Liver (tissue), 8 donors: ENCODE measurements at regions not wholly inside any gene's neighbourhood (a gene's known extent, or its start where the extent isn't known, plus 50 kb on each side); places are given as distances from the start of the nearest gene placed in this dataset.

Experiments
- DNase-seq: peaks from one replicate; pipeline ENCODE4 v3.0.0-alpha.2; 2017; ENCODE audit warnings: low spot score
- H3K27ac ChIP-seq, 2 donors: one replicate each; pipeline ENCODE4 v1.7.0; 2013; ENCODE audit warnings: inconsistent platforms in 2 of 2, low read length in 2 of 2, control low read depth in 1 of 2, low read depth in 1 of 2, mild to moderate bottlenecking in 1 of 2
- H3K27me3 ChIP-seq, 4 donors: one replicate each; pipeline versions ENCODE4 v1.6.1 to v1.7.0; 2013; ENCODE audit warnings: low read length in 3 of 4, inconsistent platforms in 1 of 4, mild to moderate bottlenecking in 1 of 4, moderate library complexity in 1 of 4; ENCODE audit not compliant: control insufficient read depth in 4 of 4, insufficient read depth in 4 of 4
- H3K36me3 ChIP-seq, 4 donors: one replicate each; pipeline versions ENCODE4 v1.6.1 to v1.7.0; 2013; ENCODE audit warnings: low read length in 3 of 4, mild to moderate bottlenecking in 3 of 4, low read depth in 1 of 4, moderate library complexity in 1 of 4; ENCODE audit not compliant: control insufficient read depth in 4 of 4, insufficient read depth in 3 of 4
- H3K4me1 ChIP-seq, 4 donors: one replicate each; pipeline versions ENCODE4 v1.6.1 to v1.7.0; 2013; ENCODE audit warnings: low read length in 3 of 4, mild to moderate bottlenecking in 3 of 4, moderate library complexity in 1 of 4; ENCODE audit not compliant: control insufficient read depth in 4 of 4, insufficient read depth in 4 of 4
- H3K4me3 ChIP-seq, 3 donors: one replicate each; pipeline versions ENCODE4 v1.6.1 to v1.7.0; 2013; ENCODE audit warnings: low read length in 3 of 3, control low read depth in 1 of 3, low read depth in 1 of 3, mild to moderate bottlenecking in 1 of 3
- H3K9ac ChIP-seq, 2 donors: one replicate each; pipeline ENCODE4 v1.7.0; 2013; ENCODE audit warnings: low read length in 2 of 2, mild to moderate bottlenecking in 2 of 2, moderate library complexity in 2 of 2, control low read depth in 1 of 2, low read depth in 1 of 2
- H3K9me3 ChIP-seq, 4 donors: one replicate each; pipeline versions ENCODE4 v1.6.1 to v1.7.0; 2013; ENCODE audit warnings: low read length in 3 of 4; ENCODE audit not compliant: control insufficient read depth in 4 of 4
- EGR1 ChIP-seq, 2 donors: IDR thresholded peaks; 2 replicates each; pipeline ENCODE4 v1.6.1; 2016 to 2018; ENCODE audit warnings: antibody characterized with exemption in 2 of 2, low read depth in 2 of 2
- FOXA1 ChIP-seq: IDR thresholded peaks from 2 replicates; pipeline ENCODE4 v1.6.1; 2016; ENCODE audit warnings: antibody characterized with exemption
- FOXA2 ChIP-seq: IDR thresholded peaks from 2 replicates; pipeline ENCODE4 v1.6.1; 2016; ENCODE audit warnings: antibody characterized with exemption
- HNF4A ChIP-seq, 2 donors: conservative IDR thresholded peaks; 2 replicates each; pipeline ENCODE4 v1.6.1; 2016; ENCODE audit warnings: antibody characterized with exemption in 2 of 2, mild to moderate bottlenecking in 2 of 2
- HNF4G ChIP-seq: IDR thresholded peaks from 2 replicates; pipeline ENCODE4 v1.6.1; 2016; ENCODE audit warnings: antibody characterized with exemption
- JUND ChIP-seq, 2 donors: IDR thresholded peaks; 2 replicates each; pipeline ENCODE4 v1.6.1; 2016; ENCODE audit warnings: antibody characterized with exemption in 2 of 2
- MAX ChIP-seq: IDR thresholded peaks from 2 replicates; pipeline ENCODE4 v1.6.1; 2016; ENCODE audit warnings: antibody characterized with exemption
- NR2F2 ChIP-seq: IDR thresholded peaks from 2 replicates; pipeline ENCODE4 v1.6.1; 2016; ENCODE audit warnings: antibody characterized with exemption
- RAD21 ChIP-seq, 2 donors: IDR thresholded peaks; 2 replicates each; pipeline ENCODE4 v1.6.1; 2016; ENCODE audit warnings: antibody characterized with exemption in 2 of 2, mild to moderate bottlenecking in 2 of 2
- REST ChIP-seq: IDR thresholded peaks from 2 replicates; pipeline ENCODE4 v1.6.1; 2016; ENCODE audit warnings: antibody characterized with exemption, mild to moderate bottlenecking
- RXRA ChIP-seq, 2 donors: IDR thresholded peaks; 2 replicates each; pipeline ENCODE4 v1.6.1; 2017 to 2018; ENCODE audit warnings: antibody characterized with exemption in 2 of 2, mild to moderate bottlenecking in 1 of 2
- SP1 ChIP-seq: IDR thresholded peaks from 2 replicates; pipeline ENCODE4 v1.6.1; 2018; ENCODE audit warnings: antibody characterized with exemption, mild to moderate bottlenecking
- TAF1 ChIP-seq: conservative IDR thresholded peaks from 2 replicates; pipeline ENCODE4 v1.6.1; 2016; ENCODE audit warnings: antibody characterized with exemption, mild to moderate bottlenecking
- YY1 ChIP-seq: IDR thresholded peaks from 2 replicates; pipeline ENCODE4 v1.6.1; 2016; ENCODE audit warnings: antibody characterized with exemption, mild to moderate bottlenecking
- WGBS: extraction: QIAGEN DNeasy Blood & Tissue Kit; methylation state at CpG from one replicate; pipeline ENCODE4 v1.1.7; 2013; 5-methylcytosine and 5-hydroxymethylcytosine counted together
- TF ChIP-seq, protein P1 (sequence below): IDR thresholded peaks from 2 replicates; pipeline ENCODE4 v1.6.1; 2016; ENCODE audit warnings: antibody characterized with exemption
- TF ChIP-seq, protein P2 (sequence below): fragments of 150-350 bp; IDR thresholded peaks from 2 replicates; pipeline ENCODE4 v1.5.1; 2017; ENCODE audit warnings: improper control_type of control experiment, low read depth, low read length; ENCODE audit not compliant: missing input control
- donor health status: healthy.
- donor health status: healthy.
- donor health status: healthy.
- donor health status: healthy.
- donor health status: healthy.

DNA sequence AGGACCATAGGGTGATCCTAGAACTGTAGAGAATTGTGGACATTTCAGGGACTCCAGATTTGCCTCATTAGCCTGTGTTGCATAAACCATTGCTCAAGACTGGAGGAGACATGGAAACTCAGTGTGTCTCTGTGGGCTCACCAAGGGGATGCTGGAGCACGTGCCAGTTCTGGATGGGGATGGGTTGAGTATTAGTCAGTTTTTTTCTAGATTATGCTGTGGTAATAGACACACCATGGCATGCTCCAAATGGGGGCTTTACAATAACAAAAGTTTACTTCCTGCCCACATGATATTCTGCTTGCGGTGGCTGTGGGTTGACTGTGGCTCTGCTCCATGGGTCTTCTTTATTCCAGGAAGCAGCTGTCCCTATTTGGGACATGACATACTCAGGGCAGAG is 125.4 kb downstream of the FOXD2 start:
- Histone ChIP-seq H3K27me3 (no peaks in the 10 kb centered on the region), H3K4me1 (peaks cover 6 to 21% (median 14%) of the 10 kb centered on the region in 4 donors), H3K36me3 (no peaks in the 10 kb centered on the region), H3K27ac (no peak overlapping the region), H3K4me3 (no peak overlapping the region), H3K9ac (no peak overlapping the region), H3K9me3 (no peaks in the 10 kb centered on the region)
- no peak for TF ChIP-seq MAX
- no peak for TF ChIP-seq HNF4A (conservative IDR thresholded peaks at IDR 0.05)
- TF ChIP-seq RXRA (IDR thresholded peaks at IDR 0.05) = no peak
- no peak for TF ChIP-seq YY1
- no peak for TF ChIP-seq EGR1 (IDR thresholded peaks at IDR 0.05; ENCODE audit: low read depth in 2 of 2)
- TF ChIP-seq REST = no peak
- TF ChIP-seq, protein P1, sequence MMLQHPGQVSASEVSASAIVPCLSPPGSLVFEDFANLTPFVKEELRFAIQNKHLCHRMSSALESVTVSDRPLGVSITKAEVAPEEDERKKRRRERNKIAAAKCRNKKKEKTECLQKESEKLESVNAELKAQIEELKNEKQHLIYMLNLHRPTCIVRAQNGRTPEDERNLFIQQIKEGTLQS = no peak
- no peak for TF ChIP-seq SP1
- DNase-seq = no peak
- WGBS = 83% methylated on average over 2 of the region's 2 CpGs

GRCh38 chr1:47564570-47564969 is 126.7 kb downstream of the FOXD2 start:
- Histone ChIP-seq H3K27me3 (no peaks in the 10 kb centered on the region), H3K9ac (no peak overlapping the region), H3K4me1 (peaks cover 2 to 12% (median 10%) of the 10 kb centered on the region in 4 donors), H3K36me3 (no peaks in the 10 kb centered on the region), H3K4me3 (no peak overlapping the region), H3K27ac (no peak overlapping the region), H3K9me3 (no peaks in the 10 kb centered on the region)
- TF ChIP-seq FOXA2 = no peak
- TF ChIP-seq NR2F2 = no peak
- TF ChIP-seq, protein P1 = no peak
- TF ChIP-seq HNF4G = no peak
- TF ChIP-seq, protein P2, sequence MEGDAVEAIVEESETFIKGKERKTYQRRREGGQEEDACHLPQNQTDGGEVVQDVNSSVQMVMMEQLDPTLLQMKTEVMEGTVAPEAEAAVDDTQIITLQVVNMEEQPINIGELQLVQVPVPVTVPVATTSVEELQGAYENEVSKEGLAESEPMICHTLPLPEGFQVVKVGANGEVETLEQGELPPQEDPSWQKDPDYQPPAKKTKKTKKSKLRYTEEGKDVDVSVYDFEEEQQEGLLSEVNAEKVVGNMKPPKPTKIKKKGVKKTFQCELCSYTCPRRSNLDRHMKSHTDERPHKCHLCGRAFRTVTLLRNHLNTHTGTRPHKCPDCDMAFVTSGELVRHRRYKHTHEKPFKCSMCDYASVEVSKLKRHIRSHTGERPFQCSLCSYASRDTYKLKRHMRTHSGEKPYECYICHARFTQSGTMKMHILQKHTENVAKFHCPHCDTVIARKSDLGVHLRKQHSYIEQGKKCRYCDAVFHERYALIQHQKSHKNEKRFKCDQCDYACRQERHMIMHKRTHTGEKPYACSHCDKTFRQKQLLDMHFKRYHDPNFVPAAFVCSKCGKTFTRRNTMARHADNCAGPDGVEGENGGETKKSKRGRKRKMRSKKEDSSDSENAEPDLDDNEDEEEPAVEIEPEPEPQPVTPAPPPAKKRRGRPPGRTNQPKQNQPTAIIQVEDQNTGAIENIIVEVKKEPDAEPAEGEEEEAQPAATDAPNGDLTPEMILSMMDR = no peak
- no peak for TF ChIP-seq JUND (IDR thresholded peaks at IDR 0.05)
- TF ChIP-seq YY1 = no peak
- TF ChIP-seq FOXA1 = no peak
- no peak for TF ChIP-seq RAD21 (IDR thresholded peaks at IDR 0.05)
- no peak for TF ChIP-seq TAF1
- no peak for TF ChIP-seq REST
- no peak for TF ChIP-seq EGR1 (IDR thresholded peaks at IDR 0.05; ENCODE audit: low read depth in 2 of 2)
- no peak for TF ChIP-seq SP1
- no peak for TF ChIP-seq RXRA (IDR thresholded peaks at IDR 0.05)
- no peak for DNase-seq
